ENCODE measurements at regions not wholly inside any gene's neighbourhood (a gene's known extent, or its start where the extent isn't known, plus 50 kb on each side); places are given as distances from the start of the nearest gene placed in this dataset.

DNA sequence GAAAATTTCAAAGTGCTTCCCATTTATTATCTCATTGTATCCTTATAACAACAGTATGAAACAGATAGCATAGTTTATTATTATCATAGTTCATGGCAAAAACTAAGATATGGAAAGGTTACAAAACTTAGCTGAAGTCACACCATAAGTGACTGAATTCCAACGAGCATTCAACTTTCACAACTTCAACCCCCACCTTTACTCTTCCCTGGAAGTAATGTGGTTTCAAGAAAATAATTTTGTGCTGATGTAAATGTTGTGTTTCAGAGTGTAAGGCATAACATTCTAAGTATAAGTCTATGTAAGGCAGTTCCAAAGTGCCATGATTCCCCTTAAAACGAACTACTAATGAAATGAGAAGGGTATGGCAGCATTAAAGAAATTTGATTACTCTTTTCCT is 454.5 kb downstream of the BCAT1 start:
- Histone ChIP-seq H3K4me1 (replicated peaks in 1 of 2; ENCODE audit: control insufficient read depth in 2 of 2, insufficient read depth in 2 of 2, low read length in 2 of 2) (no peaks in the 10 kb centered on the region), H3K4me2 (ENCODE audit: insufficient read depth, low read length) (no peak overlapping the region), H4K20me1 (replicated peaks; ENCODE audit: control insufficient read depth, insufficient read depth, low read length) (no peaks in the 10 kb centered on the region), H3K27ac (ENCODE audit: extremely low read depth, low read depth, low read length) (no peak overlapping the region), H3K4me3 (no peak overlapping the region), H3K9me3 (replicated peaks; ENCODE audit: control insufficient read depth, insufficient read depth, low read depth, low read length) (no peaks in the 10 kb centered on the region), H2AFZ (ENCODE audit: low read depth, low read length) (no peak overlapping the region), H3K27me3 (ENCODE audit: control insufficient read depth in 2 of 2, insufficient read depth in 2 of 2, low read length in 2 of 2) (no peaks in the 10 kb centered on the region), H3K79me2 (ENCODE audit: control insufficient read depth, insufficient read depth, low read length) (no peaks in the 10 kb centered on the region), H3K9ac (ENCODE audit: insufficient read depth in 1 of 2, low read depth in 2 of 2, low read length in 2 of 2) (no peak overlapping the region), H3K9me1 (ENCODE audit: control insufficient read depth, insufficient read depth, low read length) (no peaks in the 10 kb centered on the region), H3K36me3 (ENCODE audit: control insufficient read depth, insufficient read depth, low read length) (no peaks in the 10 kb centered on the region)
- DNase-seq (ENCODE audit: extremely low read depth in 1 of 4, low spot score in 3 of 4) (no peak), FAIRE-seq (no peak), ATAC-seq (no peak)
- ChIA-PET CTCF (ENCODE audit: low intra/inter-chr PET ratio) (no interaction called here), POLR2A (no interaction called here)
- no peak for TF ChIP-seq DMBX1 (CRISPR knock-in tag; IDR thresholded peaks at IDR 0.05; ENCODE audit: borderline replicate concordance)
- no peak for TF ChIP-seq EGR1 (conservative IDR thresholded peaks at IDR 0.05)
- no peak for TF ChIP-seq GTF2F1 (IDR thresholded peaks at IDR 0.05; ENCODE audit: low read depth, low read length)
- no peak for TF ChIP-seq ILF3 (IDR thresholded peaks at IDR 0.05; ENCODE audit: borderline replicate concordance)
- TF ChIP-seq RNF2 (IDR thresholded peaks at IDR 0.05): no peak
- no peak for TF ChIP-seq ZNF561 (CRISPR knock-in tag; conservative IDR thresholded peaks at IDR 0.05)
- no peak for TF ChIP-seq ZNF584 (CRISPR knock-in tag; IDR thresholded peaks at IDR 0.05; ENCODE audit: low read depth)
- TF ChIP-seq SMARCB1 (IDR thresholded peaks at IDR 0.05; ENCODE audit: insufficient read length, low read depth): no peak
- no peak for TF ChIP-seq PTRF (tag; IDR thresholded peaks at IDR 0.05)
- TF ChIP-seq ZNF764 (CRISPR knock-in tag; IDR thresholded peaks at IDR 0.05; ENCODE audit: low read depth): no peak
- TF ChIP-seq RAD51 (IDR thresholded peaks at IDR 0.05; ENCODE audit: borderline replicate concordance, low read depth): no peak
- TF ChIP-seq ELF1 (tag; IDR thresholded peaks at IDR 0.05): no peak
- in situ Hi-C loops (cut with MboI) (no loop called here), intact Hi-C loops (cut with micrococcal nuclease) (no loop called here)
- no TSS peak for BruUV-seq (replicated peaks)
- 0% methylated on average over 2 of the region's 2 CpGs for WGBS (ENCODE audit: insufficient coverage, low coverage, missing lambda C conversion rate)
